ENCODE measurements at regions not wholly inside any gene's neighbourhood (a gene's known extent, or its start where the extent isn't known, plus 50 kb on each side); places are given as distances from the start of the nearest gene placed in this dataset.

- TF ChIP-seq USF2 (IDR thresholded peaks at IDR 0.05; ENCODE audit: borderline replicate concordance, low read depth, low read length) (no peak), MXI1 (IDR thresholded peaks at IDR 0.05; ENCODE audit: low read depth, low read length) (no peak), ELF1 (IDR thresholded peaks at IDR 0.05) (no peak), GABPA (IDR thresholded peaks at IDR 0.05; ENCODE audit: low read depth) (no peak), RCOR1 (IDR thresholded peaks at IDR 0.05; ENCODE audit: low read length) (no peak), JUND (IDR thresholded peaks at IDR 0.05) (no peak), TAF1 (IDR thresholded peaks at IDR 0.05; ENCODE audit: borderline replicate concordance, low read depth, low read length) (no peak), EP300 (IDR thresholded peaks at IDR 0.05; ENCODE audit: borderline replicate concordance in 1 of 2, low read depth in 1 of 2, low read length in 1 of 2) (no peak)
- TF ChIP-seq, protein P1, sequence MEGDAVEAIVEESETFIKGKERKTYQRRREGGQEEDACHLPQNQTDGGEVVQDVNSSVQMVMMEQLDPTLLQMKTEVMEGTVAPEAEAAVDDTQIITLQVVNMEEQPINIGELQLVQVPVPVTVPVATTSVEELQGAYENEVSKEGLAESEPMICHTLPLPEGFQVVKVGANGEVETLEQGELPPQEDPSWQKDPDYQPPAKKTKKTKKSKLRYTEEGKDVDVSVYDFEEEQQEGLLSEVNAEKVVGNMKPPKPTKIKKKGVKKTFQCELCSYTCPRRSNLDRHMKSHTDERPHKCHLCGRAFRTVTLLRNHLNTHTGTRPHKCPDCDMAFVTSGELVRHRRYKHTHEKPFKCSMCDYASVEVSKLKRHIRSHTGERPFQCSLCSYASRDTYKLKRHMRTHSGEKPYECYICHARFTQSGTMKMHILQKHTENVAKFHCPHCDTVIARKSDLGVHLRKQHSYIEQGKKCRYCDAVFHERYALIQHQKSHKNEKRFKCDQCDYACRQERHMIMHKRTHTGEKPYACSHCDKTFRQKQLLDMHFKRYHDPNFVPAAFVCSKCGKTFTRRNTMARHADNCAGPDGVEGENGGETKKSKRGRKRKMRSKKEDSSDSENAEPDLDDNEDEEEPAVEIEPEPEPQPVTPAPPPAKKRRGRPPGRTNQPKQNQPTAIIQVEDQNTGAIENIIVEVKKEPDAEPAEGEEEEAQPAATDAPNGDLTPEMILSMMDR (IDR thresholded peaks at IDR 0.05), result no peak
Observed at GRCh38 chr11:127118811-127119210, 118.2 kb upstream of the KIRREL3 start.

Measured in SK-N-SH (cell line).